Stimulated activated CD8-positive, alpha-beta memory T cell treated with anti-CD3 and anti-CD28 coated beads, Interleukin-4, amount 100 ng/mL, for 48 hours (primary cell): ENCODE measurements at regions not wholly inside any gene's neighbourhood (a gene's known extent, or its start where the extent isn't known, plus 50 kb on each side); places are given as distances from the start of the nearest gene placed in this dataset.

Source experiments
- DNase-seq: peaks from one replicate; pipeline ENCODE4 v3.0.0-alpha.2; 2020

GRCh38 chr4:147368948-147369347 is 111.9 kb upstream of the EDNRA start:
- DNase-seq = no peak

GRCh38 chr4:147370473-147370872 is 110.4 kb upstream of the EDNRA start:
- DNase-seq = no peak

GRCh38 chr4:147370881-147371280 is 110.0 kb upstream of the EDNRA start:
- DNase-seq = no peak

- DNase-seq = no peak
Observed at GRCh38 chr4:147371661-147372060, 109.2 kb upstream of the EDNRA start.

GRCh38 chr4:147378780-147379179 is 102.1 kb upstream of the EDNRA start:
- DNase-seq = no peak

- no peak for DNase-seq
Observed at GRCh38 chr4:147381749-147382148, 99.1 kb upstream of the EDNRA start.

GRCh38 chr4:147388018-147388417 is 92.9 kb upstream of the EDNRA start:
- DNase-seq = no peak

- DNase-seq = no peak
Observed at GRCh38 chr4:147396105-147396504, 84.8 kb upstream of the EDNRA start.

- DNase-seq = no peak
Observed at GRCh38 chr4:147398556-147398955, 82.3 kb upstream of the EDNRA start.

GRCh38 chr4:147400721-147401120 is 80.2 kb upstream of the EDNRA start:
- DNase-seq = no peak

- DNase-seq = no peak
Observed at GRCh38 chr4:147401221-147401620, 79.7 kb upstream of the EDNRA start.

GRCh38 chr4:147407261-147408045 is 73.4 kb upstream of the EDNRA start:
- no peak for DNase-seq

- DNase-seq = no peak
Observed at GRCh38 chr4:147408189-147408588, 72.7 kb upstream of the EDNRA start.

- no peak for DNase-seq
Observed at GRCh38 chr4:147409350-147409749, 71.5 kb upstream of the EDNRA start.

GRCh38 chr4:147418226-147418625 is 62.7 kb upstream of the EDNRA start:
- DNase-seq = no peak

GRCh38 chr4:147421456-147421855 is 59.4 kb upstream of the EDNRA start:
- DNase-seq = no peak

GRCh38 chr4:147423229-147423628 is 57.7 kb upstream of the EDNRA start:
- no peak for DNase-seq

GRCh38 chr4:147425019-147425418 is 55.9 kb upstream of the EDNRA start:
- DNase-seq = no peak

GRCh38 chr4:147428583-147428982 is 52.3 kb upstream of the EDNRA start:
- no peak for DNase-seq

- no peak for DNase-seq
Observed at GRCh38 chr4:147430111-147430510, 50.8 kb upstream of the EDNRA start.
